HEK293T (cell line): ENCODE measurements at regions not wholly inside any gene's neighbourhood (a gene's known extent, or its start where the extent isn't known, plus 50 kb on each side); places are given as distances from the start of the nearest gene placed in this dataset.
"Not testable (repeated sequence)": the region's sequence is repeated elsewhere in the genome, so short reads cannot be mapped to it uniquely, and the experiment has no call there.

Source experiments
- CTCF ChIA-PET: fragments of 350-600 bp; formaldehyde crosslinking; extraction: SDS; loops from one replicate; lab custom pipeline; 2021; ENCODE audit warnings: antibody characterized with exemption, inconsistent platforms; lab: Yijun Ruan, JAX
- POLR2A ChIA-PET: fragments of 350-600 bp; formaldehyde crosslinking; extraction: SDS; loops from one replicate; lab custom pipeline; 2020; ENCODE audit warnings: antibody characterized with exemption, inconsistent platforms; lab: Yijun Ruan, JAX
- DNase-seq: peaks from one replicate; pipeline ENCODE4 v3.0.0; 2012; ENCODE audit warnings: mixed read lengths; ENCODE audit errors: extremely low spot score
- ARNT ChIP-seq: fragments of 450-650 bp; IDR thresholded peaks from 2 replicates; pipeline ENCODE4 v1.6.1; 2017; ENCODE audit warnings: mild to moderate bottlenecking
- BHLHE40 ChIP-seq: fragments of 450-650 bp; IDR thresholded peaks from 2 replicates; pipeline ENCODE4 v1.6.1; 2016; ENCODE audit warnings: mild to moderate bottlenecking, moderate library complexity, borderline replicate concordance
- CTBP1 ChIP-seq: fragments of 450-650 bp; IDR thresholded peaks from 2 replicates; pipeline ENCODE4 v1.6.1; 2016; ENCODE audit warnings: borderline replicate concordance
- ELF4 ChIP-seq: fragments of 450-650 bp; IDR thresholded peaks from 2 replicates; pipeline ENCODE4 v1.6.1; 2017; ENCODE audit warnings: antibody characterized with exemption
- FOXA1 ChIP-seq: fragments of 450-650 bp; IDR thresholded peaks from 2 replicates; pipeline ENCODE4 v1.6.1; 2016; ENCODE audit warnings: mild to moderate bottlenecking
- FOXK2 ChIP-seq: fragments of 450-650 bp; IDR thresholded peaks from 2 replicates; pipeline ENCODE4 v1.6.1; 2016; ENCODE audit warnings: mild to moderate bottlenecking
- FOXM1 ChIP-seq: fragments of 450-650 bp; IDR thresholded peaks from 2 replicates; pipeline ENCODE4 v1.6.1; 2017; ENCODE audit warnings: mild to moderate bottlenecking, borderline replicate concordance
- HDGF ChIP-seq: fragments of 450-650 bp; IDR thresholded peaks from 2 replicates; pipeline ENCODE4 v1.6.1; 2017; ENCODE audit warnings: antibody characterized with exemption, borderline replicate concordance
- L3MBTL2 ChIP-seq: fragments of 450-650 bp; conservative IDR thresholded peaks from 2 replicates; pipeline ENCODE4 v1.6.1; 2016; ENCODE audit warnings: mild to moderate bottlenecking
- LEF1 ChIP-seq: fragments of 450-650 bp; IDR thresholded peaks from 2 replicates; pipeline ENCODE4 v1.6.1; 2017; ENCODE audit warnings: mild to moderate bottlenecking, borderline replicate concordance
- NFRKB ChIP-seq: fragments of 450-650 bp; IDR thresholded peaks from 2 replicates; pipeline ENCODE4 v1.6.1; 2016; ENCODE audit warnings: mild to moderate bottlenecking, moderate library complexity
- SP1 ChIP-seq: fragments of 450-650 bp; IDR thresholded peaks from 2 replicates; pipeline ENCODE4 v1.6.1; 2017
- SUZ12 ChIP-seq: fragments of 450-650 bp; IDR thresholded peaks from 2 replicates; pipeline ENCODE4 v1.6.1; 2016; ENCODE audit warnings: mild to moderate bottlenecking
- TARDBP ChIP-seq: fragments of 450-650 bp; IDR thresholded peaks from 2 replicates; pipeline ENCODE4 v1.6.1; 2016
- ZNF384 ChIP-seq: fragments of 450-650 bp; IDR thresholded peaks from 2 replicates; pipeline ENCODE4 v1.6.1; 2016
- TF ChIP-seq, protein P1 (sequence below): fragments of 450-650 bp; IDR thresholded peaks from 2 replicates; pipeline ENCODE4 v1.6.1; 2016

DNA sequence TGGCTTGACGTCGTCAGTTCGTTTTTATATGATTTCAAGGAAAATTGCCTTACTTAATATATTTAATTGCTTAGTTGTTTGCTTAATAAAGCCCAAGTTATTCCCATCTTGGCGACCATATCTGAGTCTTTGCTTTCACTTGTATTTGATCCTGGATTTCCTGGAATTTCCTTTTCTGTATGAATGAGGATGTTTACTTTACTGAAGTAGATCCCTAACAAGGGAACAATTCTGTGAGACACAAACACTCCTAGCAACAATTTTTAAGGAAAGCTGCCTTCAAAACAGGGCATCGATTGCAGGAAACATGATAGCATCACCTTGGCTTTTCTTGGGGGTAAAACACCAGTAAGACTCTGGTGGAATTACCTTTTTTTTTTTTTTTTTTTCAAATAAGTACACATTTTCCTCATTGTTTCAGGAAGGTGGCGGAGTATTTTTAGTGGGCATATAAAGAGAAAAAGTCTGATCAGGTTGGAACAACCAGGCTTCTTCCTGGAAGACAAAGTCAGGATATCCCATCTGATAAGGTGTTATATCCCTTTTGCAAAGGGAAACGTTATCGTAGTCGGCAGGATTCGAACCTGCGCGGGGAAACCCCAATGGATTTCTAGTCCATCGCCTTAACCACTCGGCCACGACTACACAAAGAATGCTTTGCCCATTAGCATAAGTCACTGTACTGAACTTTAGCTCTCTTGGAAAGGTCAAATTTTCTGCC lies 68.5 kb upstream of the ZNF184 start:
- peak; percentile 18 for DNase-seq
- CTCF ChIA-PET: interaction anchor here (1.2 kb wide), 1 partner anchor 10 kb away, joined by 3 read pairs; no protein-coding TSS in a partner anchor
- POLR2A ChIA-PET: interaction anchor here (0.7 kb wide), 1 partner anchor 10 kb away, joined by 3 read pairs; no protein-coding TSS in a partner anchor
- TF ChIP-seq ELF4: no peak
- TF ChIP-seq NFRKB: no peak
- TF ChIP-seq TARDBP: no peak
- no peak for TF ChIP-seq LEF1
- peak; percentile 68 for TF ChIP-seq ZNF384

DNA sequence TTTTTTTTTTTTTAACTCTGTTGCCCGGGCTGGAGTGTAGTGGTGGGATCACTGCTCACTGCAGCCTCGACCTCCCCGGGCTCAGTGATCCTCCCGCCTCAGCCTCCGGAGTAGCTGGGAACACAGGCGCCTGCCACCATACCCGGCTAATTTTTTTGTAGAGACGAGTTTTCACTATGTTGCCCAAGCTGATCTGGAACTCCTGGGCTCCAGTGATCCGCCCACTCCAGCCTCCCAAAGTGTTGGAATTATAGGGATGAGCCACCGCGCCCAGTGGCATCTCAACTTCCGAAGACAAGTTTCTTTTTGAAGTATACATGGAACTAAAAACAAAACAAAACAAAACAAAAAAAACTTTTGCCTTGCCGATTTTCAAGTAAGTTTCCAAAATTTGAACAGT lies 66.6 kb upstream of the ZNF184 start:
- TF ChIP-seq CTBP1 (no peak), LEF1 (no peak), TARDBP (no peak), ZNF384 (no peak), FOXM1 (no peak), FOXK2 (no peak), SP1 (no peak), NFRKB (no peak), ARNT (no peak), HDGF (no peak), SUZ12 (no peak), FOXA1 (no peak), ELF4 (no peak), BHLHE40 (no peak), L3MBTL2 (no peak)
- TF ChIP-seq, protein P1, sequence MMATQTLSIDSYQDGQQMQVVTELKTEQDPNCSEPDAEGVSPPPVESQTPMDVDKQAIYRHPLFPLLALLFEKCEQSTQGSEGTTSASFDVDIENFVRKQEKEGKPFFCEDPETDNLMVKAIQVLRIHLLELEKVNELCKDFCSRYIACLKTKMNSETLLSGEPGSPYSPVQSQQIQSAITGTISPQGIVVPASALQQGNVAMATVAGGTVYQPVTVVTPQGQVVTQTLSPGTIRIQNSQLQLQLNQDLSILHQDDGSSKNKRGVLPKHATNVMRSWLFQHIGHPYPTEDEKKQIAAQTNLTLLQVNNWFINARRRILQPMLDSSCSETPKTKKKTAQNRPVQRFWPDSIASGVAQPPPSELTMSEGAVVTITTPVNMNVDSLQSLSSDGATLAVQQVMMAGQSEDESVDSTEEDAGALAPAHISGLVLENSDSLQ: no peak
- no peak for DNase-seq
- POLR2A ChIA-PET: no interaction called here
- CTCF ChIA-PET: no interaction called here

DNA sequence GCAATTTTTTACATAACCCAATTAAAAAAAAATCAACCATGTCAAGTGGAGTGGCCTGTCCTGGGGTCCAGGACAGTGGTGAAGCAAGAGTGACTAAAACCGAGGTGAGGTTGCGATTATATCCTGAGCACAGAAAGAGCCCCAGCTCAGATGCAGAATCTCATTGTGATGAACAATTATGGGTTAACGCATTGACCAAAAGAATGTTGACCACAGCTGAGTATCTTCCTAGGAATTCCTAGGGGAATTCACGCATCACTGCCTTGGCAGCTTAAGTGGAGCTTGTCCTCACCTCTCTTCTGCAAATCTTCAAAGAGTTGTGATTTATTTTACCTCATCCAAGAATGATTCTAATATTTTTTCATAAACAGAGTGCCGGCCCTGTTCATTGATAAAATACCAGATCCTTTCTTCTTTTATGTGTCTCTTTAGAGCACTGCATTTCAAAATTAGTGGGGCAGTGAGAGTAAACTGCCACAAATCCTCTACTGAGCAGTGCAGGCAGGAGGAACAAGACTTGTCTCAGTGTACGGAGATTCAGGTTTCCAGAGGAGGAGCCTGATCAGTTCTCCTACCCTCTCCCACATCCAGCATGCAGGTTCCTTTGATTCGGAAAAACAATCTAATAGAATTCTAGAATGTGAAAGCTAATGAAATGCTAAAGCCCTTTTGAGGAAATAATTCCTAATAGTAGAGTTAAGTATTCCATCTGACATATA lies 60.1 kb upstream of the ZNF184 start:
- POLR2A ChIA-PET: interaction anchor here (1.0 kb wide), 1 partner anchor 14 kb away, joined by 4 read pairs; no protein-coding TSS in a partner anchor
- no peak for DNase-seq
- CTCF ChIA-PET: no interaction called here
- TF ChIP-seq SUZ12 (no peak), FOXM1 (no peak), CTBP1 (no peak), NFRKB (no peak), HDGF (no peak), TARDBP (no peak), ARNT (no peak), BHLHE40 (no peak), LEF1 (no peak)
- TF ChIP-seq, protein P1: no peak

DNA sequence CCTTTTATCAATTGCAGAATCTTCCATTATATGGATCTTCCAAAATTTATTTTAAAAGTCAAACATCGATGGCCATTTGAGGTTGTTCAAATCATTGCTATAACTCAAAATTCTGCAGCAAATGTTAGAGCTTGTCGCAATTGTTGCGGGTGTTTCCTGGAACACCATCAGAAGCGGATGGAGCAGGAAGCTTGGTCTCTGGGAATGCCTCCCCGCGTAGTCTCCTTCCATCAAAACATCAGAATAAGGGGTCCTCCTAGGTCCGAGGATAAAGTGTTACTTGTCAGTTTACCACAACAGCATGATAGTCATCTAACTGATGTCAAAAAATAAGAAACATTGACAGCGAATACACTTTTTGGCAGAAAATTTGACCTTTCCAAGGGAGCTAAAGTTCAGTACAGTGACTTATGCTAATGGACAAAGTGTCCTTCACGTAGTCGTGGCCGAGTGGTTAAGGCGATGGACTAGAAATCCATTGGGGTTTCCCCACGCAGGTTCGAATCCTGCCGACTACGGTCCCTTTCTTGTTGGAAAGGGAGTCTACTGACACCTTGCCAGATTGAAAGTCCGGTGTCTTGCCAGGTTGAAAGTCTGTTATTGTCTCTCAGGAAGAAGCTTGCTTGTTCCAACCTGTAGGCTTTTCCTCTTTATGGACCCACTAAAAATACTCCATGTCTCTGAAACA lies 59.0 kb upstream of the ZNF184 start:
- no peak for DNase-seq
- ChIA-PET POLR2A (interaction anchor here (0.7 to 1.3 kb wide), 3 partner anchors 10 to 1506 kb away, joined by 3 to 5 read pairs (median 3); no protein-coding TSS in a partner anchor), CTCF (interaction anchor here (0.8 kb wide), 1 partner anchor 9 kb away, joined by 3 read pairs; no protein-coding TSS in a partner anchor)
- TF ChIP-seq ELF4 (no peak), SP1 (no peak), TARDBP (no peak), CTBP1 (no peak)

DNA sequence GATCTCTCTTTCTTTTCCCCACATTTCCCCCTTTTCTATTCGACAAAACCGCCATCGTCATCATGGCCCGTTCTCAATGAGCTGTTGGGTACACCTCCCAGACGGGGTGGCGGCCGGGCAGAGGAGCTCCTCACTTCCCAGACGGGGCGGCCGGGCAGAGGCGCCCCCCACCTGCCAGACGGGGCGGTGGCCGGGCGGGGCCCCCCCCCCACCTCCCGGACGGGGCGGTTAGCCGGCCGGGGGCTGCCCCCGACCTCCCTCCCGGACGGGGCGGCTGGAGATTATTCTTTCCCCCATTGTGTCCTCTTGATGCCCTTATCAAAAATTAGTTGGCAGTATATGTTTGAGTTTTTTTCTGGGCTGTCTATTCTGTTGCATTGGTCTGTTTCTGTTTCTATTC lies 56.9 kb upstream of the ZNF184 start:
- CTCF ChIA-PET, DNase-seq, POLR2A ChIA-PET: not testable (repeated sequence)

DNA sequence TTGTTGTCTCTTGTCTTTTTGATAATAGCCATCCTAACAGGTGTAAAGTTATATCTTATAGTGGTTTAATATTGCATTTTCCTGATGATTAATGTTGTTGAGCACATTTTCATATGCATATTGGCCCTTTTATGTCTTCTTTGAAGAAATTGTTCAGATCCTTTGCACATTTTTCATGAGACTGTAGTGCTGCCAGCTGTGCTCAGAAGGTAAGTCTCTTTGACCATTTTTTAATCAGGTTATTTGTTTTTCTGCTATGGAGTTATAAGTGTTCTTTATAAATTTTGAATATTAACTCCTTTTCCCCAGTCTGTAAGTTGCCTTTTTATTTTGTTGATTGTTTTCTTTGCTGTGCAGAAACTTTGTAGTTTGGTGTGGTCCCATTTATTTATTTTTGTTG lies 55.8 kb upstream of the ZNF184 start:
- no peak for DNase-seq
- TF ChIP-seq, protein P1: no peak
- no peak for TF ChIP-seq HDGF
- no peak for TF ChIP-seq NFRKB
- no peak for TF ChIP-seq FOXA1
- TF ChIP-seq BHLHE40: no peak
- no peak for TF ChIP-seq SP1
- TF ChIP-seq ELF4: 0 out of 2 replicates have a peak, but pooled peaks have one; percentile 23
- no peak for TF ChIP-seq SUZ12
- no peak for TF ChIP-seq ZNF384
- CTCF ChIA-PET: no interaction called here
- POLR2A ChIA-PET: no interaction called here
